ENCODE measurements at regions not wholly inside any gene's neighbourhood (a gene's known extent, or its start where the extent isn't known, plus 50 kb on each side); places are given as distances from the start of the nearest gene placed in this dataset.

DNA sequence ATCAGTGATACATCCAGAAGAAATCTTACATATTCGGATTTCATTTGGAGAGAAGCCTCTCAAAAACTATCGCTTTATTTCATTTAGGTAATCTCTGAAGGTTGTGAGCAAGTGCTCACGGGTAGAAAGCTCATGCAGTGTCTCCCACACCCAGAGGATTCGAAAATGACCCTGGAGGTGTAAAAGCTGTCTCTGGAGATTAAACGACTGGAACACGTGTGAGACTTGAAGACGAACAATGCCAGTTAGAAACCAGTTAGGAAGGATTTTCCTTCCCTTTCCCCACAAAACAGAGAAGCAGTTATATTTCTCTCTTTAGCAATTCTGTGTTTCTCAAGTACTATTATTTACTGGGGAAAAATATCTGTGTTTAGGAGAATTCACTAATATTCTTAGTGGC is 92.5 kb upstream of the CD55 start:
- TF ChIP-seq CTCF (IDR thresholded peaks at IDR 0.05) (no peak), POLR2A (IDR thresholded peaks at IDR 0.05; ENCODE audit: low read depth) (no peak), POLR2AphosphoS5 (IDR thresholded peaks at IDR 0.05) (no peak)

Data from esophagus muscularis mucosa (tissue), 3 donors.